HEK293 (cell line): ENCODE measurements at regions not wholly inside any gene's neighbourhood (a gene's known extent, or its start where the extent isn't known, plus 50 kb on each side); places are given as distances from the start of the nearest gene placed in this dataset.

Source experiments
- ZBTB7A ChIP-seq: fragments of 450-650 bp; formaldehyde crosslinking; IDR thresholded peaks from 2 replicates; pipeline ENCODE4 v1.5.1; 2016; ENCODE audit warnings: low read depth, missing biosample characterization, missing genetic modification characterization
- ZNF146 ChIP-seq: fragments of 450-650 bp; formaldehyde crosslinking; IDR thresholded peaks from 2 replicates; pipeline ENCODE4 v1.5.1; 2016; ENCODE audit warnings: missing biosample characterization, missing genetic modification characterization
- TF ChIP-seq, protein P1 (sequence below): fragments of 450-650 bp; formaldehyde crosslinking; IDR thresholded peaks from 2 replicates; pipeline ENCODE4 v1.5.1; 2016; ENCODE audit warnings: missing biosample characterization, missing genetic modification characterization

DNA sequence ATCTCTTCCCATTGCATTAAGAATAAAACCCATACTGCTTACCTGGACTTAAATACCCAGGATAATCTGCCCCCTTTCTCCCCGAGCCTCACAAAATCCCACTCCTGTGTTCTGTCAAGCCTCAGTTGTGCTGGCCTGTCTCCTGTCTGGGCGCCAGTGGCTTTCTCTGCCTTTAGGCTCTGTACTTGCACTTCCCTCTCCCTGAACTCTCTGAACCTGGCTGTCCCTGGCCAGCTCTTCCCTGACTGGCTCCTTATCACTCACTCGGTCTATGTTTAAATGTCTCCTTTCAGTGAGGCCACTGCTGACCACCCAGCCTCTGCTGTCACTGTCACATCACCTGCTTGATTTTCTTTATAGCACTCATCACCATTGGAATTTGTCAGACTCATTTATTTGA is 382.7 kb upstream of the PPP2R3A start:
- TF ChIP-seq ZBTB7A (tag by site-specific recombination), result no peak
- TF ChIP-seq, protein P1, sequence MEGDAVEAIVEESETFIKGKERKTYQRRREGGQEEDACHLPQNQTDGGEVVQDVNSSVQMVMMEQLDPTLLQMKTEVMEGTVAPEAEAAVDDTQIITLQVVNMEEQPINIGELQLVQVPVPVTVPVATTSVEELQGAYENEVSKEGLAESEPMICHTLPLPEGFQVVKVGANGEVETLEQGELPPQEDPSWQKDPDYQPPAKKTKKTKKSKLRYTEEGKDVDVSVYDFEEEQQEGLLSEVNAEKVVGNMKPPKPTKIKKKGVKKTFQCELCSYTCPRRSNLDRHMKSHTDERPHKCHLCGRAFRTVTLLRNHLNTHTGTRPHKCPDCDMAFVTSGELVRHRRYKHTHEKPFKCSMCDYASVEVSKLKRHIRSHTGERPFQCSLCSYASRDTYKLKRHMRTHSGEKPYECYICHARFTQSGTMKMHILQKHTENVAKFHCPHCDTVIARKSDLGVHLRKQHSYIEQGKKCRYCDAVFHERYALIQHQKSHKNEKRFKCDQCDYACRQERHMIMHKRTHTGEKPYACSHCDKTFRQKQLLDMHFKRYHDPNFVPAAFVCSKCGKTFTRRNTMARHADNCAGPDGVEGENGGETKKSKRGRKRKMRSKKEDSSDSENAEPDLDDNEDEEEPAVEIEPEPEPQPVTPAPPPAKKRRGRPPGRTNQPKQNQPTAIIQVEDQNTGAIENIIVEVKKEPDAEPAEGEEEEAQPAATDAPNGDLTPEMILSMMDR (tag by site-specific recombination), result no peak
- no peak for TF ChIP-seq ZNF146 (tag by site-specific recombination)
